CD8-positive, alpha-beta memory T cell (primary cell): ENCODE measurements at regions not wholly inside any gene's neighbourhood (a gene's known extent, or its start where the extent isn't known, plus 50 kb on each side); places are given as distances from the start of the nearest gene placed in this dataset.
"Not testable (repeated sequence)": the region's sequence is repeated elsewhere in the genome, so short reads cannot be mapped to it uniquely, and the experiment has no call there.

ENCODE experiments used
- CTCF ChIA-PET: fragments of 350-600 bp; sonication (Branson Sonifier 250); formaldehyde crosslinking; loops from one replicate; lab custom pipeline; 2021; ENCODE audit warnings: antibody characterized with exemption; lab: Charles Lee
- POLR2A ChIA-PET: fragments of 350-600 bp; sonication (Branson Sonifier 250); formaldehyde crosslinking; loops from one replicate; lab custom pipeline; 2021; ENCODE audit warnings: antibody characterized with exemption; lab: Charles Lee
- DNase-seq, 5 donors: peaks; one replicate each; pipeline versions ENCODE4 v3.0.0 to v3.0.0-alpha.2; 2020 to 2022; ENCODE audit warnings: mixed read lengths in 1 of 5
- H3K27ac ChIP-seq: one replicate; pipeline ENCODE4 v1.7.0; 2013; ENCODE audit warnings: low read depth, mild to moderate bottlenecking, low read length, moderate library complexity
- H3K27me3 ChIP-seq: 2 replicates; pipeline ENCODE4 v1.7.0; 2013; ENCODE audit warnings: low read length, mild to moderate bottlenecking; ENCODE audit not compliant: insufficient read depth, poor library complexity, severe bottlenecking
- H3K36me3 ChIP-seq: 2 replicates; pipeline ENCODE4 v1.7.0; 2013; ENCODE audit warnings: mild to moderate bottlenecking, low read length, moderate library complexity; ENCODE audit not compliant: insufficient read depth
- H3K4me1 ChIP-seq: 2 replicates; pipeline ENCODE4 v1.7.0; 2013; ENCODE audit warnings: mild to moderate bottlenecking, low read length, moderate library complexity; ENCODE audit not compliant: insufficient read depth
- H3K4me3 ChIP-seq: 2 replicates; pipeline ENCODE4 v1.7.0; 2013; ENCODE audit warnings: mild to moderate bottlenecking, low read length
- H3K9me3 ChIP-seq: 2 replicates; pipeline ENCODE4 v1.7.0; 2013; ENCODE audit warnings: mild to moderate bottlenecking, low read length
- H3K27ac Mint-ChIP-seq, 8 donors: one replicate each; pipeline ENCODE4 v1.8.0; 2020 to 2021; ENCODE audit warnings: mixed read lengths in 8 of 8, mild to moderate bottlenecking in 6 of 8, inconsistent platforms in 3 of 8, moderate library complexity in 3 of 8
- H3K27me3 Mint-ChIP-seq, 2 donors: one replicate each; pipeline ENCODE4 v1.8.0; 2020 to 2021; ENCODE audit warnings: mixed read lengths in 2 of 2, mild to moderate bottlenecking in 1 of 2, moderate library complexity in 1 of 2
- H3K36me3 Mint-ChIP-seq, 3 donors: one replicate each; pipeline ENCODE4 v1.8.0; 2020 to 2021; ENCODE audit warnings: mixed read lengths in 3 of 3, inconsistent platforms in 1 of 3, mild to moderate bottlenecking in 1 of 3
- H3K4me1 Mint-ChIP-seq, 3 donors: one replicate each; pipeline ENCODE4 v1.8.0; 2020 to 2021; ENCODE audit warnings: mixed read lengths in 3 of 3, inconsistent platforms in 1 of 3, mild to moderate bottlenecking in 1 of 3
- H3K4me3 Mint-ChIP-seq, 7 donors: one replicate each; pipeline ENCODE4 v1.8.0; 2020 to 2021; ENCODE audit warnings: mixed read lengths in 7 of 7, mild to moderate bottlenecking in 6 of 7, moderate library complexity in 4 of 7, inconsistent platforms in 2 of 7
- H3K9me3 Mint-ChIP-seq, 5 donors: one replicate each; pipeline ENCODE4 v1.8.0; 2020 to 2022; ENCODE audit warnings: mixed read lengths in 5 of 5, mild to moderate bottlenecking in 3 of 5, moderate library complexity in 2 of 5, inconsistent platforms in 1 of 5

- Histone ChIP-seq H3K27me3 (no peaks in the 10 kb centered on the region), H3K36me3 (no peaks in the 10 kb centered on the region), H3K4me3 (no peak overlapping the region), H3K4me1 (no peaks in the 10 kb centered on the region), H3K9me3 (no peaks in the 10 kb centered on the region), H3K27ac (no peak overlapping the region)
- ChIA-PET POLR2A (no interaction called here), CTCF (no interaction called here)
- Mint-ChIP-seq H3K9me3 (peaks cover 0 to 4% (median 3%) of the 10 kb centered on the region in 5 donors), H3K36me3 (no peaks in the 10 kb centered on the region), H3K4me3 (no peak overlapping the region), H3K27me3 (peaks cover 13 to 41% of the 10 kb centered on the region in 2 donors), H3K4me1 (peaks cover 0 to 9% (median 5%) of the 10 kb centered on the region in 3 donors), H3K27ac (no peak overlapping the region)
- DNase-seq, result no peak
Measured at GRCh38 chr10:84012431-84012830, 126.9 kb upstream of the GHITM start.

- Histone ChIP-seq H3K27me3 (no peaks in the 10 kb centered on the region), H3K4me3 (no peak overlapping the region), H3K27ac (no peak overlapping the region), H3K4me1 (no peaks in the 10 kb centered on the region), H3K36me3 (no peaks in the 10 kb centered on the region), H3K9me3 (no peaks in the 10 kb centered on the region)
- DNase-seq, result no peak
- Mint-ChIP-seq H3K4me1 (peaks cover 0 to 9% (median 5%) of the 10 kb centered on the region in 3 donors), H3K27ac (peak overlapping the region in 3 of 8 donors; percentile 10 to 77 (median 18)), H3K4me3 (peak overlapping the region in 1 of 7 donors; percentile 42), H3K9me3 (peaks cover 0 to 7% (median 6%) of the 10 kb centered on the region in 5 donors), H3K27me3 (peaks cover 13 to 44% of the 10 kb centered on the region in 2 donors), H3K36me3 (no peaks in the 10 kb centered on the region)
- ChIA-PET POLR2A (no interaction called here), CTCF (no interaction called here)
Measured at GRCh38 chr10:84012831-84013458, 126.4 kb upstream of the GHITM start.

GRCh38 chr10:84015877-84016595 lies 123.3 kb upstream of the GHITM start:
- ChIA-PET CTCF (no interaction called here), POLR2A (no interaction called here)

GRCh38 chr10:84018826-84019225 lies 120.5 kb upstream of the GHITM start:
- Mint-ChIP-seq H3K9me3 (peaks cover 0 to 31% (median 20%) of the 10 kb centered on the region in 5 donors), H3K27me3 (peaks cover 6 to 30% of the 10 kb centered on the region in 2 donors), H3K4me3 (no peak overlapping the region), H3K4me1 (peaks cover 0 to 5% (median 3%) of the 10 kb centered on the region in 3 donors), H3K36me3 (peaks cover 0 to 6% (median 0%) of the 10 kb centered on the region in 3 donors), H3K27ac (no peak overlapping the region)
- Histone ChIP-seq H3K27me3 (no peaks in the 10 kb centered on the region), H3K4me3 (no peak overlapping the region), H3K9me3 (no peaks in the 10 kb centered on the region), H3K4me1 (no peaks in the 10 kb centered on the region), H3K36me3 (no peaks in the 10 kb centered on the region), H3K27ac (no peak overlapping the region)
- CTCF ChIA-PET, result no interaction called here
- DNase-seq, result no peak
- POLR2A ChIA-PET, result no interaction called here

More at GRCh38 chr10:84015877-84016595, 123.3 kb upstream of the GHITM start:
- DNase-seq, result no peak
- H3K4me3 Mint-ChIP-seq, result no peak overlapping the region
- peaks cover 3 to 11% (median 9%) of the 10 kb centered on the region in 3 donors for H3K4me1 Mint-ChIP-seq
- H3K27me3 Mint-ChIP-seq, result peaks cover 11 to 40% of the 10 kb centered on the region in 2 donors
- no peak overlapping the region for H3K27ac ChIP-seq
- peaks cover 0 to 14% (median 6%) of the 10 kb centered on the region in 5 donors for H3K9me3 Mint-ChIP-seq
- H3K36me3 ChIP-seq, result no peaks in the 10 kb centered on the region
- no peaks in the 10 kb centered on the region for H3K4me1 ChIP-seq
- H3K4me3 ChIP-seq, result no peak overlapping the region
- peaks cover 0 to 5% (median 0%) of the 10 kb centered on the region in 3 donors for H3K36me3 Mint-ChIP-seq
- no peaks in the 10 kb centered on the region for H3K9me3 ChIP-seq
- H3K27me3 ChIP-seq, result no peaks in the 10 kb centered on the region
- peak overlapping the region in 1 of 8 donors; percentile 82 for H3K27ac Mint-ChIP-seq

- H3K4me3 Mint-ChIP-seq, result peak overlapping the region in 3 of 7 donors; percentile 24 to 63 (median 42)
- POLR2A ChIA-PET, H3K4me1 Mint-ChIP-seq, CTCF ChIA-PET, H3K27me3 ChIP-seq, H3K36me3 ChIP-seq, H3K27ac ChIP-seq, H3K4me3 ChIP-seq, H3K4me1 ChIP-seq, DNase-seq, H3K9me3 ChIP-seq, H3K36me3 Mint-ChIP-seq: not testable (repeated sequence)
- peaks cover 0 to 37% (median 23%) of the 10 kb centered on the region in 5 donors for H3K9me3 Mint-ChIP-seq
- H3K27me3 Mint-ChIP-seq, result peaks cover 6 to 23% of the 10 kb centered on the region in 2 donors
- H3K27ac Mint-ChIP-seq, result peak overlapping the region in 3 of 8 donors; percentile 33 to 67 (median 34)
Measured at GRCh38 chr10:84019854-84020458, 119.4 kb upstream of the GHITM start.

- Histone ChIP-seq H3K4me1 (no peaks in the 10 kb centered on the region), H3K27me3 (no peaks in the 10 kb centered on the region), H3K4me3 (no peak overlapping the region), H3K27ac (no peak overlapping the region), H3K36me3 (no peaks in the 10 kb centered on the region), H3K9me3 (no peaks in the 10 kb centered on the region)
- Mint-ChIP-seq H3K36me3 (peaks cover 0 to 3% (median 0%) of the 10 kb centered on the region in 3 donors), H3K4me1 (peaks cover 0 to 1% (median 0%) of the 10 kb centered on the region in 3 donors), H3K27ac (no peak overlapping the region), H3K27me3 (no peaks in the 10 kb centered on the region), H3K4me3 (no peak overlapping the region), H3K9me3 (peaks cover 0 to 22% (median 15%) of the 10 kb centered on the region in 5 donors)
- CTCF ChIA-PET, result interaction anchor here (0.8 kb wide), 1 partner anchor 10 kb away, joined by 3 read pairs; no protein-coding TSS in a partner anchor
- DNase-seq, result no peak
- POLR2A ChIA-PET, result no interaction called here
Measured at GRCh38 chr10:84026821-84027257, 112.5 kb upstream of the GHITM start.

GRCh38 chr10:84029840-84030239 lies 109.5 kb upstream of the GHITM start:
- Mint-ChIP-seq H3K27me3 (peaks cover 0 to 1% of the 10 kb centered on the region in 2 donors), H3K36me3 (no peaks in the 10 kb centered on the region), H3K27ac (no peak overlapping the region), H3K9me3 (peaks cover 0 to 3% (median 2%) of the 10 kb centered on the region in 5 donors), H3K4me3 (no peak overlapping the region), H3K4me1 (peaks cover 0 to 1% (median 0%) of the 10 kb centered on the region in 3 donors)
- H3K9me3 ChIP-seq, result no peaks in the 10 kb centered on the region
- no peak overlapping the region for H3K4me3 ChIP-seq
- H3K27ac ChIP-seq, result no peak overlapping the region
- no peak for DNase-seq
- H3K36me3 ChIP-seq, result no peaks in the 10 kb centered on the region
- no peaks in the 10 kb centered on the region for H3K4me1 ChIP-seq
- H3K27me3 ChIP-seq, result no peaks in the 10 kb centered on the region
- ChIA-PET POLR2A (no interaction called here), CTCF (no interaction called here)

GRCh38 chr10:84038035-84038434 lies 101.3 kb upstream of the GHITM start:
- no peak overlapping the region for H3K27ac Mint-ChIP-seq
- no peaks in the 10 kb centered on the region for H3K36me3 Mint-ChIP-seq
- Histone ChIP-seq H3K36me3 (no peaks in the 10 kb centered on the region), H3K4me1 (no peaks in the 10 kb centered on the region), H3K27ac (no peak overlapping the region), H3K4me3 (no peak overlapping the region), H3K27me3 (no peaks in the 10 kb centered on the region), H3K9me3 (no peaks in the 10 kb centered on the region)
- no peak overlapping the region for H3K4me3 Mint-ChIP-seq
- DNase-seq, result no peak
- peaks cover 0 to 3% (median 2%) of the 10 kb centered on the region in 5 donors for H3K9me3 Mint-ChIP-seq
- H3K4me1 Mint-ChIP-seq, result no peaks in the 10 kb centered on the region
- ChIA-PET POLR2A (no interaction called here), CTCF (no interaction called here)
- peaks cover 10 to 26% of the 10 kb centered on the region in 2 donors for H3K27me3 Mint-ChIP-seq
